WTC11 (cell line): ENCODE measurements at regions not wholly inside any gene's neighbourhood (a gene's known extent, or its start where the extent isn't known, plus 50 kb on each side); places are given as distances from the start of the nearest gene placed in this dataset.

Experiments used
- ELF4 ChIP-seq: sonication (generic); formaldehyde crosslinking; IDR thresholded peaks from 2 replicates; pipeline ENCODE4 v1.8.1; 2022; ENCODE audit warnings: low read depth, mild to moderate bottlenecking, moderate library complexity, missing genetic modification reagents
- NFYB ChIP-seq: sonication (generic); formaldehyde crosslinking; conservative IDR thresholded peaks from 2 replicates; pipeline ENCODE4 v1.8.0; 2022; ENCODE audit warnings: low read depth, missing genetic modification reagents
- SP1 ChIP-seq: sonication (generic); formaldehyde crosslinking; conservative IDR thresholded peaks from 2 replicates; pipeline ENCODE4 v1.8.1; 2022; ENCODE audit warnings: missing genetic modification reagents
- TF ChIP-seq, protein P1 (sequence below): fragments of 200-600 bp; IDR thresholded peaks from 2 replicates; pipeline ENCODE4 v1.8.0; 2022; ENCODE audit warnings: antibody characterized with exemption

DNA sequence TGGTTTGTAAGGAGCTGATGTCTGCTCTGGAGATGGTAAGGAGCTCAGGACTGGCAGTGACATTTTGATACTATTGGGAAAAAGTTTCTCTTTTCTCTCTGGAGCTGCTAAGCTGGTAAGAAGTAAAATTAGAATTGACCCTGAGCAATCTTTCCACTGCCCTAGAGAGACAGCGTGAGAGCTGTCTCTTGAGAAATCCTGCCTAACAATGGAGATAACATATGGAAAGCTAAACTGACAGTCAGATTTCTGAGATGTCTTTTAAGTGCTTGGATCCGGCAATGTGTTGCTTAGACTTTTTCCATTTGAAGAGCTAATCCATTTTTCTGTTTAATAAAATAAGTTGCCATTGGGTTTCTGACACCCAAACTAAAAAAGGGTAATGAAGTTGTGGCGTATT is 302.4 kb downstream of the KCNS3 start:
- TF ChIP-seq ELF4 (CRISPR knock-in tag), result no peak
- TF ChIP-seq NFYB (CRISPR knock-in tag), result no peak
- TF ChIP-seq, protein P1, sequence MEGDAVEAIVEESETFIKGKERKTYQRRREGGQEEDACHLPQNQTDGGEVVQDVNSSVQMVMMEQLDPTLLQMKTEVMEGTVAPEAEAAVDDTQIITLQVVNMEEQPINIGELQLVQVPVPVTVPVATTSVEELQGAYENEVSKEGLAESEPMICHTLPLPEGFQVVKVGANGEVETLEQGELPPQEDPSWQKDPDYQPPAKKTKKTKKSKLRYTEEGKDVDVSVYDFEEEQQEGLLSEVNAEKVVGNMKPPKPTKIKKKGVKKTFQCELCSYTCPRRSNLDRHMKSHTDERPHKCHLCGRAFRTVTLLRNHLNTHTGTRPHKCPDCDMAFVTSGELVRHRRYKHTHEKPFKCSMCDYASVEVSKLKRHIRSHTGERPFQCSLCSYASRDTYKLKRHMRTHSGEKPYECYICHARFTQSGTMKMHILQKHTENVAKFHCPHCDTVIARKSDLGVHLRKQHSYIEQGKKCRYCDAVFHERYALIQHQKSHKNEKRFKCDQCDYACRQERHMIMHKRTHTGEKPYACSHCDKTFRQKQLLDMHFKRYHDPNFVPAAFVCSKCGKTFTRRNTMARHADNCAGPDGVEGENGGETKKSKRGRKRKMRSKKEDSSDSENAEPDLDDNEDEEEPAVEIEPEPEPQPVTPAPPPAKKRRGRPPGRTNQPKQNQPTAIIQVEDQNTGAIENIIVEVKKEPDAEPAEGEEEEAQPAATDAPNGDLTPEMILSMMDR, result no peak
- TF ChIP-seq SP1 (CRISPR knock-in tag), result no peak
